T-cell (primary cell): ENCODE measurements at regions not wholly inside any gene's neighbourhood (a gene's known extent, or its start where the extent isn't known, plus 50 kb on each side); places are given as distances from the start of the nearest gene placed in this dataset.

Experiments
- ATAC-seq, 4 experiments: fragments of 200-7000 bp in 3 of 4; fragments of 150-1000 bp in 1 of 4; cut with Tn5 transposase; replicated peaks in 1 of 4; 1 replicate in 3 of 4; 2 replicates in 1 of 4; pipeline ENCODE4 v1.10.0; 2021; ENCODE audit warnings: moderate library complexity in 3 of 4, mild to moderate bottlenecking in 2 of 4, moderate number of reproducible peaks in 1 of 4
- CTCF ChIA-PET, 2 donors: fragments of 300-600 bp; sonication (Branson Sonifier 250); formaldehyde crosslinking; loops; one replicate each; lab custom pipeline; 2022; ENCODE audit warnings: antibody characterized with exemption in 2 of 2; lab: Charles Lee
- POLR2A ChIA-PET, 2 donors: fragments of 300-600 bp; sonication (Branson Sonifier 250); formaldehyde crosslinking; loops; one replicate each; lab custom pipeline; 2022; ENCODE audit warnings: antibody characterized with exemption in 2 of 2; lab: Charles Lee
- DNase-seq, 35 experiments: peaks; one replicate each; pipeline versions ENCODE4 v3.0.0 to v3.0.0-alpha.2; 2013 to 2023
- H3K27ac ChIP-seq: one replicate; pipeline ENCODE4 v1.5.1; 2013; ENCODE audit warnings: low read length
- H3K27me3 ChIP-seq, 2 experiments: replicated peaks in 1 of 2; 1 replicate in 1 of 2; 2 replicates in 1 of 2; pipeline versions ENCODE4 v1.6.1 to v1.7.0; 2013; ENCODE audit warnings: low read length in 1 of 2, mixed read lengths in 1 of 2; ENCODE audit not compliant: control insufficient read depth in 2 of 2, insufficient read depth in 2 of 2; ENCODE audit errors: extremely low read depth in 1 of 2
- H3K36me3 ChIP-seq, 2 donors: 1 replicate in 1 of 2; 2 replicates in 1 of 2; pipeline versions ENCODE4 v1.6.1 to v1.7.0; 2013; ENCODE audit warnings: low read length in 1 of 2; ENCODE audit not compliant: control insufficient read depth in 2 of 2, insufficient read depth in 1 of 2; ENCODE audit errors: extremely low read depth in 1 of 2
- H3K4me1 ChIP-seq, 2 experiments: 1 replicate in 1 of 2; 2 replicates in 1 of 2; pipeline versions ENCODE4 v1.6.1 to v1.7.0; 2013; ENCODE audit warnings: low read length in 2 of 2, mixed read lengths in 1 of 2; ENCODE audit not compliant: insufficient read depth in 2 of 2, control insufficient read depth in 1 of 2; ENCODE audit errors: extremely low read depth in 1 of 2
- H3K4me3 ChIP-seq, 2 donors: 1 replicate in 1 of 2; 2 replicates in 1 of 2; pipeline versions ENCODE4 v1.5.1 to v1.7.0; 2013; ENCODE audit warnings: mild to moderate bottlenecking in 2 of 2, low read length in 1 of 2, moderate library complexity in 1 of 2; ENCODE audit not compliant: control insufficient read depth in 1 of 2; ENCODE audit errors: extremely low read depth in 1 of 2
- H3K9me3 ChIP-seq: 2 replicates; pipeline ENCODE4 v1.7.0; 2013
- H3K27ac Mint-ChIP-seq, 2 donors: one replicate each; pipeline ENCODE4 v1.8.0; 2020 to 2021; ENCODE audit warnings: mild to moderate bottlenecking in 2 of 2, mixed read lengths in 2 of 2
- H3K27me3 Mint-ChIP-seq, 2 donors: one replicate each; pipeline ENCODE4 v1.8.0; 2021 to 2022; ENCODE audit warnings: mixed read lengths in 2 of 2
- H3K36me3 Mint-ChIP-seq: one replicate; pipeline ENCODE4 v1.8.0; 2021; ENCODE audit warnings: mixed read lengths
- H3K4me1 Mint-ChIP-seq, 3 donors: one replicate each; pipeline ENCODE4 v1.8.0; 2020 to 2022; ENCODE audit warnings: mixed read lengths in 3 of 3, mild to moderate bottlenecking in 1 of 3
- H3K4me3 Mint-ChIP-seq, 3 donors: one replicate each; pipeline ENCODE4 v1.8.0; 2020 to 2022; ENCODE audit warnings: mild to moderate bottlenecking in 3 of 3, mixed read lengths in 3 of 3, moderate library complexity in 3 of 3
- H3K9me3 Mint-ChIP-seq, 3 donors: one replicate each; pipeline ENCODE4 v1.8.0; 2020 to 2022; ENCODE audit warnings: mixed read lengths in 3 of 3
- WGBS: methylation state at CpG from one replicate; pipeline ENCODE4 v1.1.5; 2013; ENCODE audit warnings: missing lambda C conversion rate; ENCODE audit not compliant: insufficient coverage; 5-methylcytosine and 5-hydroxymethylcytosine counted together

GRCh38 chr5:71969460-71969859 is 137.8 kb upstream of the MAP1B start:
- H3K27me3 Mint-ChIP-seq: peaks cover 11 to 34% of the 10 kb centered on the region in 2 donors
- no peak for ATAC-seq
- ChIA-PET CTCF (no interaction called here), POLR2A (no interaction called here)
- no peaks in the 10 kb centered on the region for H3K9me3 Mint-ChIP-seq
- Histone ChIP-seq H3K27me3 (no peaks in the 10 kb centered on the region), H3K4me3 (no peak overlapping the region), H3K36me3 (no peaks in the 10 kb centered on the region), H3K4me1 (no peaks in the 10 kb centered on the region), H3K9me3 (no peaks in the 10 kb centered on the region), H3K27ac (no peak overlapping the region)
- H3K27ac Mint-ChIP-seq: no peak overlapping the region
- no peak overlapping the region for H3K4me3 Mint-ChIP-seq
- no peaks in the 10 kb centered on the region for H3K36me3 Mint-ChIP-seq
- no CpG with 5 or more reads among the region's 2 CpGs for WGBS
- DNase-seq: no peak
- H3K4me1 Mint-ChIP-seq: no peaks in the 10 kb centered on the region

GRCh38 chr5:71971862-71972261 is 135.4 kb upstream of the MAP1B start:
- POLR2A ChIA-PET: no interaction called here
- Histone ChIP-seq H3K27ac (no peak overlapping the region), H3K4me3 (no peak overlapping the region), H3K4me1 (no peaks in the 10 kb centered on the region), H3K9me3 (no peaks in the 10 kb centered on the region), H3K27me3 (no peaks in the 10 kb centered on the region), H3K36me3 (no peaks in the 10 kb centered on the region)
- H3K27me3 Mint-ChIP-seq: peaks cover 11 to 33% of the 10 kb centered on the region in 2 donors
- ATAC-seq: no peak
- H3K4me3 Mint-ChIP-seq: no peak overlapping the region
- 83% methylated on average over 2 of the region's 2 CpGs for WGBS
- H3K4me1 Mint-ChIP-seq: no peaks in the 10 kb centered on the region
- DNase-seq: no peak
- CTCF ChIA-PET: no interaction called here
- no peak overlapping the region for H3K27ac Mint-ChIP-seq
- no peaks in the 10 kb centered on the region for H3K9me3 Mint-ChIP-seq
- H3K36me3 Mint-ChIP-seq: no peaks in the 10 kb centered on the region

GRCh38 chr5:71972777-71973473 is 134.3 kb upstream of the MAP1B start:
- Mint-ChIP-seq H3K4me1 (no peaks in the 10 kb centered on the region), H3K27me3 (peaks cover 11 to 34% of the 10 kb centered on the region in 2 donors), H3K36me3 (no peaks in the 10 kb centered on the region), H3K9me3 (no peaks in the 10 kb centered on the region), H3K4me3 (no peak overlapping the region), H3K27ac (no peak overlapping the region)
- 80% methylated on average over 6 of the region's 8 CpGs for WGBS
- Histone ChIP-seq H3K36me3 (no peaks in the 10 kb centered on the region), H3K4me1 (no peaks in the 10 kb centered on the region), H3K27me3 (no peaks in the 10 kb centered on the region), H3K27ac (no peak overlapping the region), H3K9me3 (no peaks in the 10 kb centered on the region), H3K4me3 (no peak overlapping the region)
- DNase-seq (no peak), ATAC-seq (no peak)
- ChIA-PET POLR2A (no interaction called here), CTCF (no interaction called here)

- Mint-ChIP-seq H3K9me3 (no peaks in the 10 kb centered on the region), H3K27ac (no peak overlapping the region), H3K4me1 (no peaks in the 10 kb centered on the region), H3K36me3 (no peaks in the 10 kb centered on the region), H3K4me3 (no peak overlapping the region), H3K27me3 (peaks cover 11 to 33% of the 10 kb centered on the region in 2 donors)
- no peaks in the 10 kb centered on the region for H3K9me3 ChIP-seq
- no peaks in the 10 kb centered on the region for H3K4me1 ChIP-seq
- ChIA-PET CTCF (no interaction called here), POLR2A (no interaction called here)
- ATAC-seq: no peak
- H3K27ac ChIP-seq: no peak overlapping the region
- DNase-seq: no peak
- H3K4me3 ChIP-seq: no peak overlapping the region
- H3K27me3 ChIP-seq: no peaks in the 10 kb centered on the region
- H3K36me3 ChIP-seq: no peaks in the 10 kb centered on the region
- WGBS: no CpG with 5 or more reads among the region's 3 CpGs
These were observed 133.7 kb upstream of the MAP1B start for GRCh38 chr5:71973563-71973962.

- CTCF ChIA-PET: no interaction called here
- POLR2A ChIA-PET: no interaction called here
These were observed 133.1 kb upstream of the MAP1B start for GRCh38 chr5:71974165-71974564.

GRCh38 chr5:71974622-71975021 is 132.7 kb upstream of the MAP1B start:
- WGBS: no CpG with 5 or more reads among the region's 1 CpG
- Histone ChIP-seq H3K27me3 (no peaks in the 10 kb centered on the region), H3K9me3 (no peaks in the 10 kb centered on the region), H3K36me3 (no peaks in the 10 kb centered on the region), H3K27ac (no peak overlapping the region), H3K4me1 (no peaks in the 10 kb centered on the region), H3K4me3 (no peak overlapping the region)
- CTCF ChIA-PET: no interaction called here
- no peak for ATAC-seq
- Mint-ChIP-seq H3K27me3 (peaks cover 8 to 23% of the 10 kb centered on the region in 2 donors), H3K4me3 (no peak overlapping the region), H3K36me3 (no peaks in the 10 kb centered on the region), H3K9me3 (no peaks in the 10 kb centered on the region), H3K4me1 (no peaks in the 10 kb centered on the region), H3K27ac (no peak overlapping the region)
- DNase-seq: no peak
- POLR2A ChIA-PET: no interaction called here

More at GRCh38 chr5:71974165-71974564, 133.1 kb upstream of the MAP1B start:
- no peak overlapping the region for H3K27ac Mint-ChIP-seq
- Histone ChIP-seq H3K27me3 (no peaks in the 10 kb centered on the region), H3K27ac (no peak overlapping the region), H3K4me1 (no peaks in the 10 kb centered on the region), H3K36me3 (no peaks in the 10 kb centered on the region), H3K9me3 (no peaks in the 10 kb centered on the region), H3K4me3 (no peak overlapping the region)
- no CpG with 5 or more reads among the region's 1 CpG for WGBS
- ATAC-seq (no peak), DNase-seq (no peak)
- no peaks in the 10 kb centered on the region for H3K36me3 Mint-ChIP-seq
- H3K27me3 Mint-ChIP-seq: peaks cover 11 to 27% of the 10 kb centered on the region in 2 donors
- no peaks in the 10 kb centered on the region for H3K4me1 Mint-ChIP-seq
- no peaks in the 10 kb centered on the region for H3K9me3 Mint-ChIP-seq
- no peak overlapping the region for H3K4me3 Mint-ChIP-seq
